ENCODE measurements at regions not wholly inside any gene's neighbourhood (a gene's known extent, or its start where the extent isn't known, plus 50 kb on each side); places are given as distances from the start of the nearest gene placed in this dataset.

GRCh38 chr1:216804111-216804510, 80.9 kb upstream of the ESRRG start:
- H3K4me1 ChIP-seq (ENCODE audit: control insufficient read depth, insufficient read depth, low read length): no peaks in the 10 kb centered on the region
- no peak overlapping the region for H2AFZ ChIP-seq (ENCODE audit: control insufficient read depth, low read depth, low read length)
- SMC1A ChIA-PET (ENCODE audit: uncharacterized antibody, unreplicated experiment): no interaction called here
- H3K79me2 ChIP-seq (ENCODE audit: control insufficient read depth, insufficient read depth, low read length): no peaks in the 10 kb centered on the region
- no peak overlapping the region for H3K4me2 ChIP-seq (ENCODE audit: control insufficient read depth, insufficient read depth)
- no peaks in the 10 kb centered on the region for H4K20me1 ChIP-seq (ENCODE audit: control insufficient read depth, insufficient read depth)
- DNase-seq (ENCODE audit: low read depth, low spot score) (no peak), FAIRE-seq (no peak), ATAC-seq (no peak)
- TF ChIP-seq ZBED1 (IDR thresholded peaks at IDR 0.05; ENCODE audit: borderline replicate concordance) (no peak), ZSCAN29 (IDR thresholded peaks at IDR 0.05) (no peak), TCF7 (IDR thresholded peaks at IDR 0.05; ENCODE audit: borderline replicate concordance) (no peak), ZNF207 (IDR thresholded peaks at IDR 0.05; ENCODE audit: borderline replicate concordance) (no peak), ASH2L (IDR thresholded peaks at IDR 0.05; ENCODE audit: borderline replicate concordance, low read depth) (no peak), CHD1 (IDR thresholded peaks at IDR 0.05; ENCODE audit: low read depth, low read length) (no peak), WRNIP1 (IDR thresholded peaks at IDR 0.05; ENCODE audit: borderline replicate concordance, low read depth, low read length) (no peak), MEF2A (IDR thresholded peaks at IDR 0.05; ENCODE audit: insufficient read depth, low read depth, low read length) (no peak), JUNB (IDR thresholded peaks at IDR 0.05) (no peak), RCOR1 (conservative IDR thresholded peaks at IDR 0.05; ENCODE audit: low read depth, low read length) (no peak), FOXM1 (IDR thresholded peaks at IDR 0.05; ENCODE audit: low read depth, low read length) (no peak), MYC (IDR thresholded peaks at IDR 0.05; ENCODE audit: insufficient read depth, insufficient read length, insufficient replicate concordance, low read length, severe bottlenecking) (no peak)
- TF ChIP-seq, protein P1, sequence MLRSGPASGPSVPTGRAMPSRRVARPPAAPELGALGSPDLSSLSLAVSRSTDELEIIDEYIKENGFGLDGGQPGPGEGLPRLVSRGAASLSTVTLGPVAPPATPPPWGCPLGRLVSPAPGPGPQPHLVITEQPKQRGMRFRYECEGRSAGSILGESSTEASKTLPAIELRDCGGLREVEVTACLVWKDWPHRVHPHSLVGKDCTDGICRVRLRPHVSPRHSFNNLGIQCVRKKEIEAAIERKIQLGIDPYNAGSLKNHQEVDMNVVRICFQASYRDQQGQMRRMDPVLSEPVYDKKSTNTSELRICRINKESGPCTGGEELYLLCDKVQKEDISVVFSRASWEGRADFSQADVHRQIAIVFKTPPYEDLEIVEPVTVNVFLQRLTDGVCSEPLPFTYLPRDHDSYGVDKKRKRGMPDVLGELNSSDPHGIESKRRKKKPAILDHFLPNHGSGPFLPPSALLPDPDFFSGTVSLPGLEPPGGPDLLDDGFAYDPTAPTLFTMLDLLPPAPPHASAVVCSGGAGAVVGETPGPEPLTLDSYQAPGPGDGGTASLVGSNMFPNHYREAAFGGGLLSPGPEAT (IDR thresholded peaks at IDR 0.05; ENCODE audit: low read depth): no peak
- TF ChIP-seq, protein P2, sequence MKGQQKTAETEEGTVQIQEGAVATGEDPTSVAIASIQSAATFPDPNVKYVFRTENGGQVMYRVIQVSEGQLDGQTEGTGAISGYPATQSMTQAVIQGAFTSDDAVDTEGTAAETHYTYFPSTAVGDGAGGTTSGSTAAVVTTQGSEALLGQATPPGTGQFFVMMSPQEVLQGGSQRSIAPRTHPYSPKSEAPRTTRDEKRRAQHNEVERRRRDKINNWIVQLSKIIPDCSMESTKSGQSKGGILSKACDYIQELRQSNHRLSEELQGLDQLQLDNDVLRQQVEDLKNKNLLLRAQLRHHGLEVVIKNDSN (IDR thresholded peaks at IDR 0.05; ENCODE audit: borderline replicate concordance, extremely low read length, insufficient read depth, low read depth, low read length): no peak
- TF ChIP-seq, protein P3, sequence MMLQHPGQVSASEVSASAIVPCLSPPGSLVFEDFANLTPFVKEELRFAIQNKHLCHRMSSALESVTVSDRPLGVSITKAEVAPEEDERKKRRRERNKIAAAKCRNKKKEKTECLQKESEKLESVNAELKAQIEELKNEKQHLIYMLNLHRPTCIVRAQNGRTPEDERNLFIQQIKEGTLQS (IDR thresholded peaks at IDR 0.05; ENCODE audit: borderline replicate concordance, extremely low read depth, low read depth, low read length): no peak
- TF ChIP-seq, protein P4, sequence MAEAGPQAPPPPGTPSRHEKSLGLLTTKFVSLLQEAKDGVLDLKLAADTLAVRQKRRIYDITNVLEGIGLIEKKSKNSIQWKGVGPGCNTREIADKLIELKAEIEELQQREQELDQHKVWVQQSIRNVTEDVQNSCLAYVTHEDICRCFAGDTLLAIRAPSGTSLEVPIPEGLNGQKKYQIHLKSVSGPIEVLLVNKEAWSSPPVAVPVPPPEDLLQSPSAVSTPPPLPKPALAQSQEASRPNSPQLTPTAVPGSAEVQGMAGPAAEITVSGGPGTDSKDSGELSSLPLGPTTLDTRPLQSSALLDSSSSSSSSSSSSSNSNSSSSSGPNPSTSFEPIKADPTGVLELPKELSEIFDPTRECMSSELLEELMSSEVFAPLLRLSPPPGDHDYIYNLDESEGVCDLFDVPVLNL (IDR thresholded peaks at IDR 0.05; ENCODE audit: low read depth, low read length): no peak
- TF ChIP-seq, protein P5, sequence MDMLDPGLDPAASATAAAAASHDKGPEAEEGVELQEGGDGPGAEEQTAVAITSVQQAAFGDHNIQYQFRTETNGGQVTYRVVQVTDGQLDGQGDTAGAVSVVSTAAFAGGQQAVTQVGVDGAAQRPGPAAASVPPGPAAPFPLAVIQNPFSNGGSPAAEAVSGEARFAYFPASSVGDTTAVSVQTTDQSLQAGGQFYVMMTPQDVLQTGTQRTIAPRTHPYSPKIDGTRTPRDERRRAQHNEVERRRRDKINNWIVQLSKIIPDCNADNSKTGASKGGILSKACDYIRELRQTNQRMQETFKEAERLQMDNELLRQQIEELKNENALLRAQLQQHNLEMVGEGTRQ (IDR thresholded peaks at IDR 0.05; ENCODE audit: borderline replicate concordance, low read depth, low read length): no peak
- WGBS (ENCODE audit: insufficient coverage, insufficient replicate concordance, low lambda C conversion rate, missing lambda C conversion rate): 39% methylated on average over 7 of the region's 7 CpGs
- intact Hi-C loops (cut with micrococcal nuclease; ENCODE audit: unreplicated experiment): no loop called here
- POLR2A ChIA-PET: no interaction called here
- no peaks in the 10 kb centered on the region for H3K36me3 ChIP-seq (ENCODE audit: control insufficient read depth in 2 of 2, insufficient read depth in 2 of 2, low read length in 1 of 2)
- H3K9me3 ChIP-seq (replicated peaks; ENCODE audit: control insufficient read depth, insufficient read depth, low read length): no peaks in the 10 kb centered on the region
- CTCF ChIA-PET: no interaction called here
- H3K27ac ChIP-seq (ENCODE audit: control insufficient read depth, insufficient read depth): no peak overlapping the region
- H3K9ac ChIP-seq (ENCODE audit: control insufficient read depth, insufficient read depth, low read length): no peak overlapping the region
- no TSS peak for BruUV-seq (replicated peaks)
- no peak overlapping the region for H3K4me3 ChIP-seq
- RAD21 ChIA-PET (ENCODE audit: unreplicated experiment): no interaction called here
- in situ Hi-C loops (cut with MboI): no loop called here
- H3K27me3 ChIP-seq (replicated peaks in 1 of 2; ENCODE audit: control insufficient read depth in 2 of 2, insufficient read depth in 2 of 2, low read length in 1 of 2): no peaks in the 10 kb centered on the region; a peak in 1 of 4 replicates

Measured in GM12878 (cell line).